Stomach (tissue), 8 donors: ENCODE measurements at regions not wholly inside any gene's neighbourhood (a gene's known extent, or its start where the extent isn't known, plus 50 kb on each side); places are given as distances from the start of the nearest gene placed in this dataset.

ENCODE experiments used
- DNase-seq, 2 donors: peaks; one replicate each; pipeline versions ENCODE4 v3.0.0 to v3.0.0-alpha.2; 2013 to 2019
- H3K27ac ChIP-seq, 5 donors: fragments of 200-600 bp in 4 of 5; sonication (generic) in 4 of 5; one replicate each; pipeline ENCODE4 v1.5.1; 2013 to 2019; ENCODE audit warnings: mild to moderate bottlenecking in 1 of 5, moderate library complexity in 1 of 5
- H3K27me3 ChIP-seq, 3 donors: fragments of 200-600 bp; sonication (generic); one replicate each; pipeline ENCODE4 v1.5.1; 2017 to 2019; ENCODE audit warnings: mixed run types in 1 of 3
- H3K36me3 ChIP-seq, 4 donors: fragments of 200-600 bp; sonication (generic); 1 replicate in 3 of 4; 2 replicates in 1 of 4; pipeline ENCODE4 v1.5.1; 2016 to 2019
- H3K4me1 ChIP-seq, 4 donors: fragments of 200-600 bp; sonication (generic); one replicate each; pipeline ENCODE4 v1.5.1; 2016 to 2019
- H3K4me3 ChIP-seq, 4 donors: fragments of 200-600 bp; sonication (generic) in 3 of 4; one replicate each; pipeline ENCODE4 v1.5.1; 2016 to 2019; ENCODE audit warnings: mild to moderate bottlenecking in 1 of 4
- H3K9me3 ChIP-seq, 4 donors: fragments of 200-600 bp; sonication (generic); one replicate each; pipeline ENCODE4 v1.5.1; 2016 to 2019
- CTCF ChIP-seq, 7 experiments: fragments of 450-650 bp in 4 of 7; fragments of 200-600 bp in 3 of 7; sonication (generic) in 3 of 7; IDR thresholded peaks; one replicate each; pipeline ENCODE4 v1.5.1; 2016 to 2019; ENCODE audit warnings: antibody characterized with exemption in 7 of 7, control low read depth in 2 of 7, mild to moderate bottlenecking in 1 of 7
- EP300 ChIP-seq: sonication (generic); formaldehyde crosslinking; IDR thresholded peaks from one replicate; pipeline ENCODE4 v1.6.1; 2017; ENCODE audit warnings: antibody characterized with exemption
- POLR2A ChIP-seq, 4 donors: fragments of 450-650 bp; IDR thresholded peaks; one replicate each; pipeline ENCODE4 v1.6.1; 2016; ENCODE audit warnings: antibody characterized with exemption in 4 of 4, control low read depth in 2 of 4, mild to moderate bottlenecking in 1 of 4, moderate library complexity in 1 of 4
- POLR2AphosphoS5 ChIP-seq, 3 donors: sonication (generic); formaldehyde crosslinking; IDR thresholded peaks; one replicate each; pipeline ENCODE4 v1.6.1; 2016; ENCODE audit warnings: antibody characterized with exemption in 3 of 3
- WGBS, 5 donors: extraction: QIAGEN DNeasy Blood & Tissue Kit in 3 of 5; methylation state at CpG; one replicate each; pipeline versions ENCODE4 v1.1.5 to v1.1.7; 2013 to 2018; 5-methylcytosine and 5-hydroxymethylcytosine counted together
- intact Hi-C: fragments of 100-400 bp; cut with DNase I; formaldehyde crosslinking; loops from one replicate; pipeline ENCODE4 v1.15.1; 2023; ENCODE audit warnings: low total_unique reads
- donor health status: healthy with polysubstance abuse.
- donor health status: Bipolar disorder and iron deficiency.
- donor health status: healthy.

GRCh38 chr17:62891659-62892058 is 74.4 kb upstream of the TANC2 start:
- H3K4me1 ChIP-seq, result peaks cover 0 to 28% (median 4%) of the 10 kb centered on the region in 4 donors
- WGBS, 5 donors, result 89 to 97% (median 93%) methylated on average over 3 of the region's 3 CpGs
- no peak overlapping the region for H3K4me3 ChIP-seq
- no peaks in the 10 kb centered on the region for H3K9me3 ChIP-seq
- no peak for DNase-seq
- H3K27me3 ChIP-seq, result no peaks in the 10 kb centered on the region
- H3K27ac ChIP-seq, result no peak overlapping the region
- no peak for TF ChIP-seq POLR2AphosphoS5 (IDR thresholded peaks at IDR 0.05)
- TF ChIP-seq EP300, result no peak
- no peak for TF ChIP-seq CTCF (IDR thresholded peaks at IDR 0.05)
- TF ChIP-seq POLR2A (IDR thresholded peaks at IDR 0.05), result no peak
- intact Hi-C loops, result no loop called here
- H3K36me3 ChIP-seq, result no peaks in the 10 kb centered on the region

- TF ChIP-seq POLR2A (IDR thresholded peaks at IDR 0.05), result no peak
- TF ChIP-seq POLR2AphosphoS5 (IDR thresholded peaks at IDR 0.05), result no peak
- TF ChIP-seq EP300, result no peak
- TF ChIP-seq CTCF (IDR thresholded peaks at IDR 0.05), result no peak
- WGBS, 5 donors, result 79 to 89% (median 86%) methylated on average over 1 of the region's 1 CpG
- no peaks in the 10 kb centered on the region for H3K36me3 ChIP-seq
- no peaks in the 10 kb centered on the region for H3K27me3 ChIP-seq
- H3K27ac ChIP-seq, result no peak overlapping the region
- H3K9me3 ChIP-seq, result no peaks in the 10 kb centered on the region
- H3K4me1 ChIP-seq, result peaks cover 0 to 28% (median 4%) of the 10 kb centered on the region in 4 donors
- intact Hi-C loops, result no loop called here
- no peak overlapping the region for H3K4me3 ChIP-seq
- DNase-seq, result no peak
Measured at GRCh38 chr17:62888765-62889164, 77.3 kb upstream of the TANC2 start.

- H3K4me3 ChIP-seq, result no peak overlapping the region
- intact Hi-C loops, result no loop called here
- no peak for TF ChIP-seq POLR2AphosphoS5 (IDR thresholded peaks at IDR 0.05)
- TF ChIP-seq EP300, result no peak
- TF ChIP-seq POLR2A (IDR thresholded peaks at IDR 0.05), result no peak
- TF ChIP-seq CTCF (IDR thresholded peaks at IDR 0.05), result no peak
- H3K4me1 ChIP-seq, result peaks cover 0 to 22% (median 2%) of the 10 kb centered on the region in 4 donors
- H3K27me3 ChIP-seq, result no peaks in the 10 kb centered on the region
- DNase-seq, result no peak
- H3K36me3 ChIP-seq, result no peaks in the 10 kb centered on the region
- no peak overlapping the region for H3K27ac ChIP-seq
- H3K9me3 ChIP-seq, result no peaks in the 10 kb centered on the region
Measured at GRCh38 chr17:62888148-62888547, 77.9 kb upstream of the TANC2 start.

GRCh38 chr17:62887437-62887836 is 78.6 kb upstream of the TANC2 start:
- Histone ChIP-seq H3K4me3 (no peak overlapping the region), H3K9me3 (no peaks in the 10 kb centered on the region), H3K27me3 (no peaks in the 10 kb centered on the region), H3K27ac (no peak overlapping the region), H3K4me1 (peaks cover 0 to 14% (median 0%) of the 10 kb centered on the region in 4 donors), H3K36me3 (no peaks in the 10 kb centered on the region)
- no peak for DNase-seq
- WGBS, 5 donors, result 70 to 72% (median 71%) methylated on average over 3 of the region's 3 CpGs
- TF ChIP-seq CTCF (IDR thresholded peaks at IDR 0.05) (no peak), POLR2AphosphoS5 (IDR thresholded peaks at IDR 0.05) (no peak), EP300 (no peak), POLR2A (IDR thresholded peaks at IDR 0.05) (no peak)
- intact Hi-C loops, result no loop called here
